Neural cell (in vitro differentiated cells): ENCODE measurements at regions not wholly inside any gene's neighbourhood (a gene's known extent, or its start where the extent isn't known, plus 50 kb on each side); places are given as distances from the start of the nearest gene placed in this dataset.
A peak's percentile ranks its signal among the peaks of the same experiment; 100 is the strongest.

Experiments
- EZH2 ChIP-seq: fragments of 200-600, 300-800 bp; shearing (Covaris generic), sonication (generic); IDR thresholded peaks from 2 replicates; pipeline ENCODE4 v1.6.1; 2014; ENCODE audit warnings: antibody characterized with exemption, low read length, borderline replicate concordance, mild to moderate bottlenecking; ENCODE audit not compliant: insufficient read depth, poor library complexity, severe bottlenecking
- POLR2AphosphoS5 ChIP-seq: IDR thresholded peaks from 2 replicates; pipeline ENCODE4 v1.6.1; 2012
- RAD21 ChIP-seq: fragments of 450-650 bp; conservative IDR thresholded peaks from 2 replicates; pipeline ENCODE4 v1.6.1; 2014; ENCODE audit warnings: antibody characterized with exemption, mild to moderate bottlenecking, moderate library complexity
- TAF1 ChIP-seq: IDR thresholded peaks from 2 replicates; pipeline ENCODE4 v1.6.1; 2012; ENCODE audit warnings: low read depth
- TF ChIP-seq, protein P1 (sequence below): fragments of 450-650 bp; IDR thresholded peaks from 2 replicates; pipeline ENCODE4 v1.5.1; 2014; ENCODE audit warnings: antibody characterized with exemption, mild to moderate bottlenecking, moderate library complexity; ENCODE audit not compliant: poor library complexity, severe bottlenecking

GRCh38 chr3:153783106-153783505 is 338.1 kb upstream of the ARHGEF26 start:
- no peak for TF ChIP-seq TAF1
- TF ChIP-seq, protein P1, sequence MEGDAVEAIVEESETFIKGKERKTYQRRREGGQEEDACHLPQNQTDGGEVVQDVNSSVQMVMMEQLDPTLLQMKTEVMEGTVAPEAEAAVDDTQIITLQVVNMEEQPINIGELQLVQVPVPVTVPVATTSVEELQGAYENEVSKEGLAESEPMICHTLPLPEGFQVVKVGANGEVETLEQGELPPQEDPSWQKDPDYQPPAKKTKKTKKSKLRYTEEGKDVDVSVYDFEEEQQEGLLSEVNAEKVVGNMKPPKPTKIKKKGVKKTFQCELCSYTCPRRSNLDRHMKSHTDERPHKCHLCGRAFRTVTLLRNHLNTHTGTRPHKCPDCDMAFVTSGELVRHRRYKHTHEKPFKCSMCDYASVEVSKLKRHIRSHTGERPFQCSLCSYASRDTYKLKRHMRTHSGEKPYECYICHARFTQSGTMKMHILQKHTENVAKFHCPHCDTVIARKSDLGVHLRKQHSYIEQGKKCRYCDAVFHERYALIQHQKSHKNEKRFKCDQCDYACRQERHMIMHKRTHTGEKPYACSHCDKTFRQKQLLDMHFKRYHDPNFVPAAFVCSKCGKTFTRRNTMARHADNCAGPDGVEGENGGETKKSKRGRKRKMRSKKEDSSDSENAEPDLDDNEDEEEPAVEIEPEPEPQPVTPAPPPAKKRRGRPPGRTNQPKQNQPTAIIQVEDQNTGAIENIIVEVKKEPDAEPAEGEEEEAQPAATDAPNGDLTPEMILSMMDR: no peak
- peak; percentile 45 for TF ChIP-seq POLR2AphosphoS5
- TF ChIP-seq EZH2: no peak
- TF ChIP-seq RAD21: no peak
